GM12878 (cell line): ENCODE measurements at regions not wholly inside any gene's neighbourhood (a gene's known extent, or its start where the extent isn't known, plus 50 kb on each side); places are given as distances from the start of the nearest gene placed in this dataset.

ENCODE experiments used
- ATAC-seq: fragments of 200-7000 bp; cut with Tn5 transposase; 3 replicates; pipeline ENCODE4 v1.9.1; 2020; ENCODE audit warnings: mild to moderate bottlenecking, moderate library complexity
- BruUV-seq: library from RNA; stranded (reverse); fragments of 400-500 nt; replicated peaks from 2 replicates; lab custom pipeline; 2021; lab: Mats Ljungman, UMichigan
- CTCF ChIA-PET: fragments of 300-600 bp; sonication (Branson Sonifier 250); formaldehyde crosslinking; extraction: SDS; loops from one replicate; lab custom pipeline; 2021; ENCODE audit warnings: inconsistent platforms; lab: Yijun Ruan, JAX
- POLR2A ChIA-PET: fragments of 350-600 bp; formaldehyde crosslinking; extraction: SDS; loops from one replicate; lab custom pipeline; 2021; ENCODE audit warnings: inconsistent platforms; lab: Charles Lee
- RAD21 ChIA-PET: fragments of 300-600 bp; sonication (Branson Sonifier 250); formaldehyde crosslinking; loops from one replicate; lab custom pipeline; 2023; ENCODE audit warnings: antibody characterized with exemption; ENCODE audit not compliant: unreplicated experiment; lab: Charles Lee
- SMC1A ChIA-PET: fragments of 300-600 bp; sonication (Branson Sonifier 250); formaldehyde crosslinking; loops from one replicate; lab custom pipeline; 2023; ENCODE audit not compliant: unreplicated experiment, uncharacterized antibody; lab: Charles Lee
- DNase-seq: peaks from one replicate; pipeline ENCODE4 v3.0.0-alpha.2; 2011; ENCODE audit warnings: low read depth, low spot score
- FAIRE-seq: peaks from 3 replicates; lab custom pipeline; 2011; peaks lifted over from hg19 to GRCh38; lab: Jason Lieb, UNC
- H2AFZ ChIP-seq: 2 replicates; pipeline ENCODE4 v1.6.0; 2011; ENCODE audit warnings: low read depth, low read length, control low read depth; ENCODE audit not compliant: control insufficient read depth
- H3K27ac ChIP-seq: 2 replicates; pipeline ENCODE4 v1.5.1; 2011; ENCODE audit warnings: control low read depth; ENCODE audit not compliant: control insufficient read depth, insufficient read depth
- H3K27me3 ChIP-seq, 2 experiments: replicated peaks in 1 of 2; 2 replicates each; pipeline versions ENCODE4 v1.6.0 to v1.6.1; 2011; ENCODE audit warnings: low read length in 1 of 2; ENCODE audit not compliant: control insufficient read depth in 2 of 2, insufficient read depth in 2 of 2
- H3K36me3 ChIP-seq, 2 experiments: 2 replicates each; pipeline ENCODE4 v1.5.1; 2011; ENCODE audit warnings: low read length in 1 of 2; ENCODE audit not compliant: control insufficient read depth in 2 of 2, insufficient read depth in 2 of 2
- H3K4me1 ChIP-seq: 2 replicates; pipeline ENCODE4 v1.6.1; 2011; ENCODE audit warnings: mild to moderate bottlenecking, low read length, moderate library complexity, mixed read lengths; ENCODE audit not compliant: control insufficient read depth, insufficient read depth
- H3K4me2 ChIP-seq: 2 replicates; pipeline ENCODE4 v1.6.0; 2011; ENCODE audit warnings: control low read depth; ENCODE audit not compliant: control insufficient read depth, insufficient read depth
- H3K4me3 ChIP-seq: fragments of 200-600 bp; sonication (generic); 2 replicates; pipeline ENCODE4 v1.5.1; 2016
- H3K79me2 ChIP-seq: 2 replicates; pipeline ENCODE4 v1.6.0; 2011; ENCODE audit warnings: low read length; ENCODE audit not compliant: control insufficient read depth, insufficient read depth
- H3K9ac ChIP-seq: 2 replicates; pipeline ENCODE4 v1.8.0; 2011; ENCODE audit warnings: low read length, control low read depth, mixed read lengths; ENCODE audit not compliant: control insufficient read depth, insufficient read depth
- H3K9me3 ChIP-seq: replicated peaks from 3 replicates; pipeline ENCODE4 v1.5.1; 2011; ENCODE audit warnings: mild to moderate bottlenecking, low read length; ENCODE audit not compliant: control insufficient read depth, insufficient read depth
- H4K20me1 ChIP-seq: 2 replicates; pipeline ENCODE4 v1.6.0; 2011; ENCODE audit not compliant: control insufficient read depth, insufficient read depth
- CBX3 ChIP-seq: fragments of 200-600 bp; sonication (generic); IDR thresholded peaks from 2 replicates; pipeline ENCODE4 v1.6.1; 2016; ENCODE audit warnings: low read depth, borderline replicate concordance
- CHD4 ChIP-seq: fragments of 200-600 bp; sonication (generic); IDR thresholded peaks from 2 replicates; pipeline ENCODE4 v1.6.1; 2016; ENCODE audit warnings: mild to moderate bottlenecking
- EED ChIP-seq: sonication (generic); IDR thresholded peaks from 2 replicates; pipeline ENCODE4 v1.6.1; 2016; ENCODE audit warnings: antibody characterized with exemption, low read depth
- IKZF1 ChIP-seq: fragments of 450-650 bp; conservative IDR thresholded peaks from 2 replicates; pipeline ENCODE4 v1.6.1; 2017; ENCODE audit warnings: antibody characterized with exemption, mild to moderate bottlenecking
- KDM1A ChIP-seq: fragments of 200-600 bp; sonication (generic); IDR thresholded peaks from 2 replicates; pipeline ENCODE4 v1.6.1; 2016; ENCODE audit warnings: borderline replicate concordance
- MYB ChIP-seq: fragments of 150-350 bp; IDR thresholded peaks from 2 replicates; pipeline ENCODE4 v1.6.1; 2014; ENCODE audit warnings: mild to moderate bottlenecking, low read depth, low read length, borderline replicate concordance
- WGBS: methylation state at CpG from one replicate; pipeline ENCODE4 v1.1.6; 2016; ENCODE audit warnings: low lambda C conversion rate; ENCODE audit not compliant: insufficient replicate concordance, insufficient coverage; ENCODE audit errors: missing lambda C conversion rate; 5-methylcytosine and 5-hydroxymethylcytosine counted together
- in situ Hi-C: fragments of 300-500 bp; cut with MboI; formaldehyde crosslinking; loops from 9 replicates; pipeline ENCODE4 v1.14.3; 2018; ENCODE audit warnings: mixed read lengths
- intact Hi-C: fragments of 100-400 bp; cut with micrococcal nuclease; formaldehyde crosslinking; loops from one replicate; pipeline ENCODE4 v1.14.2; 2022; ENCODE audit not compliant: unreplicated experiment
- TF ChIP-seq, protein P1 (sequence below): fragments of 450-650 bp; IDR thresholded peaks from 2 replicates; pipeline ENCODE4 v1.6.1; 2014; ENCODE audit warnings: mild to moderate bottlenecking
- TF ChIP-seq, protein P2 (sequence below): fragments of 450-650 bp; IDR thresholded peaks from 2 replicates; pipeline ENCODE4 v1.6.1; 2018; ENCODE audit warnings: borderline replicate concordance, mild to moderate bottlenecking; ENCODE audit not compliant: partially characterized antibody

DNA sequence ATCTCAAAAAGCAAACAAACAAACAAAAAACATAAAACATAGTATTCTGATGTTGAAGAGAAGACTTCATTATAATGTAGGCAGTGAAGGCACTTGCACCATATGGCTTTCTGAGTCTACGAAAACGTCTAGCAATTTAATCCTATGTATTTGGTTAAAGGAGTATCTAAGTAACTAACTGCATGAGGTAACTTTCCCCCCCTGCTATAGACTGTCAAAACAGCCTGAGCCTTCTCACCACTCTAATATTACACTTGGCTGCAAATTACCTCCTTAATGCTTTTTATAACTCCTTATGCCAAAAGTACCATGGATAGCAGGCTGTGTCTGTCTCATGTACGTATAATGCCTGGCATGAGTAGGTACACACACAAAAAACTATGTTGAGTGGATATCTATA is 607.6 kb upstream of the FLRT2 start (continued):
- TF ChIP-seq, protein P1, sequence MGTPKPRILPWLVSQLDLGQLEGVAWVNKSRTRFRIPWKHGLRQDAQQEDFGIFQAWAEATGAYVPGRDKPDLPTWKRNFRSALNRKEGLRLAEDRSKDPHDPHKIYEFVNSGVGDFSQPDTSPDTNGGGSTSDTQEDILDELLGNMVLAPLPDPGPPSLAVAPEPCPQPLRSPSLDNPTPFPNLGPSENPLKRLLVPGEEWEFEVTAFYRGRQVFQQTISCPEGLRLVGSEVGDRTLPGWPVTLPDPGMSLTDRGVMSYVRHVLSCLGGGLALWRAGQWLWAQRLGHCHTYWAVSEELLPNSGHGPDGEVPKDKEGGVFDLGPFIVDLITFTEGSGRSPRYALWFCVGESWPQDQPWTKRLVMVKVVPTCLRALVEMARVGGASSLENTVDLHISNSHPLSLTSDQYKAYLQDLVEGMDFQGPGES, result no peak
- TF ChIP-seq KDM1A (no peak), EED (no peak), CHD4 (no peak), CBX3 (no peak)
- TF ChIP-seq, protein P2, sequence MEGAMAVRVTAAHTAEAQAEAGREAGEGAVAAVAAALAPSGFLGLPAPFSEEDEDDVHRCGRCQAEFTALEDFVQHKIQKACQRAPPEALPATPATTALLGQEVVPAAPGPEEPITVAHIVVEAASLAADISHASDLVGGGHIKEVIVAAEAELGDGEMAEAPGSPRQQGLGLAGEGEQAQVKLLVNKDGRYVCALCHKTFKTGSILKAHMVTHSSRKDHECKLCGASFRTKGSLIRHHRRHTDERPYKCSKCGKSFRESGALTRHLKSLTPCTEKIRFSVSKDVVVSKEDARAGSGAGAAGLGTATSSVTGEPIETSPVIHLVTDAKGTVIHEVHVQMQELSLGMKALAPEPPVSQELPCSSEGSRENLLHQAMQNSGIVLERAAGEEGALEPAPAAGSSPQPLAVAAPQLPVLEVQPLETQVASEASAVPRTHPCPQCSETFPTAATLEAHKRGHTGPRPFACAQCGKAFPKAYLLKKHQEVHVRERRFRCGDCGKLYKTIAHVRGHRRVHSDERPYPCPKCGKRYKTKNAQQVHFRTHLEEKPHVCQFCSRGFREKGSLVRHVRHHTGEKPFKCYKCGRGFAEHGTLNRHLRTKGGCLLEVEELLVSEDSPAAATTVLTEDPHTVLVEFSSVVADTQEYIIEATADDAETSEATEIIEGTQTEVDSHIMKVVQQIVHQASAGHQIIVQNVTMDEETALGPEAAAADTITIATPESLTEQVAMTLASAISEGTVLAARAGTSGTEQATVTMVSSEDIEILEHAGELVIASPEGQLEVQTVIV, result no peak

DNA sequence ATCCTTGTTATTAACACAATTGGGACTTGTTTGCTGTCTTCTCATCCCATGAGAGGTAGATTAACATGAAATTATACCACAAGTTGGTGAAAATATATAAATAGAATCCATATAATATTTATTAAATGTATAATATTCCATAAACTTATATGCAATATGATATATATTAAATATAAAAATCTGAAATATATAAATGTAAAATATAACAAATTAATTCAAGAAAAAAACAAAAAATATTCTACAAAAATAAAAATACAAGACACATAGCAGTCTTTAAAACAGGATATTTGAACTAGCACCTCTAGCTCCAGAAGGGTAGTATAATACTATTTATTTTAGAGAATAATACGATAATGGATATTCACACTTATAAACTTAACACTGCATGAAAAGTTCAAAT is 603.3 kb upstream of the FLRT2 start:
- 100% methylated on average over 1 of the region's 1 CpG for WGBS
- in situ Hi-C loops (no loop called here), intact Hi-C loops (no loop called here)
- TF ChIP-seq MYB (no peak), IKZF1 (no peak)
- no peak overlapping the region for H2AFZ ChIP-seq
- H3K4me3 ChIP-seq, result no peak overlapping the region
- FAIRE-seq (no peak), DNase-seq (no peak), ATAC-seq (no peak)
- POLR2A ChIA-PET, result no interaction called here
- H3K27me3 ChIP-seq, result no peaks in the 10 kb centered on the region
- CTCF ChIA-PET, result no interaction called here
- H3K9me3 ChIP-seq, result no peaks in the 10 kb centered on the region
- H3K27ac ChIP-seq, result no peak overlapping the region
- no TSS peak for BruUV-seq
- H3K9ac ChIP-seq, result no peak overlapping the region
- no peak overlapping the region for H3K4me2 ChIP-seq
- SMC1A ChIA-PET, result no interaction called here
- RAD21 ChIA-PET, result no interaction called here
- no peaks in the 10 kb centered on the region for H3K36me3 ChIP-seq
- no peaks in the 10 kb centered on the region for H3K79me2 ChIP-seq
- no peaks in the 10 kb centered on the region for H3K4me1 ChIP-seq
- no peaks in the 10 kb centered on the region for H4K20me1 ChIP-seq
